WTC11 (cell line): ENCODE measurements at regions not wholly inside any gene's neighbourhood (a gene's known extent, or its start where the extent isn't known, plus 50 kb on each side); places are given as distances from the start of the nearest gene placed in this dataset.

Experiments used
- ATAC-seq: fragments of 200-7000 bp; cut with Tn5 transposase; 2 replicates; pipeline ENCODE4 v1.10.0; 2021; ENCODE audit warnings: mild to moderate bottlenecking, moderate library complexity
- CTCF ChIA-PET: fragments of 300-600 bp; sonication (Branson Sonifier 250); formaldehyde crosslinking; loops from one replicate; lab custom pipeline; 2021; ENCODE audit warnings: antibody characterized with exemption; lab: Charles Lee
- POLR2A ChIA-PET: fragments of 350-600 bp; sonication (Branson Sonifier 250); formaldehyde crosslinking; loops from one replicate; lab custom pipeline; 2021; ENCODE audit warnings: antibody characterized with exemption; lab: Charles Lee
- DNase-seq: peaks from one replicate; pipeline ENCODE4 v3.0.0; 2021; ENCODE audit warnings: low spot score
- H3K27ac Mint-ChIP-seq: 2 replicates; pipeline ENCODE4 v1.8.0; 2021; ENCODE audit warnings: mixed read lengths
- H3K27me3 Mint-ChIP-seq: 2 replicates; pipeline ENCODE4 v1.8.0; 2021; ENCODE audit warnings: low read depth, mild to moderate bottlenecking, moderate library complexity, mixed read lengths
- H3K36me3 Mint-ChIP-seq: 2 replicates; pipeline ENCODE4 v1.8.0; 2021; ENCODE audit warnings: mixed read lengths
- H3K4me1 Mint-ChIP-seq: 2 replicates; pipeline ENCODE4 v1.8.0; 2022; ENCODE audit warnings: mixed read lengths
- H3K4me3 Mint-ChIP-seq: 2 replicates; pipeline ENCODE4 v1.8.0; 2021; ENCODE audit warnings: mild to moderate bottlenecking, moderate library complexity, mixed read lengths
- H3K9me3 Mint-ChIP-seq: 2 replicates; pipeline ENCODE4 v1.8.0; 2021; ENCODE audit warnings: mixed read lengths
- ATF1 ChIP-seq: sonication (generic); formaldehyde crosslinking; IDR thresholded peaks from 2 replicates; pipeline ENCODE4 v1.8.1; 2023; ENCODE audit warnings: mild to moderate bottlenecking, moderate library complexity, missing genetic modification reagents
- ATF2 ChIP-seq: sonication (generic); formaldehyde crosslinking; IDR thresholded peaks from 2 replicates; pipeline ENCODE4 v1.8.1; 2022; ENCODE audit warnings: low read depth, missing genetic modification reagents, borderline replicate concordance
- E2F5 ChIP-seq: sonication (generic); formaldehyde crosslinking; IDR thresholded peaks from 2 replicates; pipeline ENCODE4 v1.8.1; 2022; ENCODE audit warnings: mild to moderate bottlenecking, moderate library complexity, missing genetic modification reagents
- EMX1 ChIP-seq: fragments of 250-450 bp; sonication (Bioruptor Pico); IDR thresholded peaks from 2 replicates; pipeline ENCODE4 v1.8.0; 2021; ENCODE audit warnings: mild to moderate bottlenecking
- ETV6 ChIP-seq: sonication (generic); formaldehyde crosslinking; IDR thresholded peaks from 2 replicates; pipeline ENCODE4 v1.8.1; 2022; ENCODE audit warnings: mild to moderate bottlenecking, missing genetic modification reagents
- FOXJ3 ChIP-seq: sonication (generic); formaldehyde crosslinking; IDR thresholded peaks from 2 replicates; pipeline ENCODE4 v1.9.0; 2021; ENCODE audit warnings: missing genetic modification reagents, mild to moderate bottlenecking, borderline replicate concordance
- FOXK1 ChIP-seq: sonication (generic); formaldehyde crosslinking; IDR thresholded peaks from 2 replicates; pipeline ENCODE4 v1.8.0; 2022; ENCODE audit warnings: mild to moderate bottlenecking, moderate library complexity, missing genetic modification reagents
- GABPB1 ChIP-seq: sonication (generic); formaldehyde crosslinking; IDR thresholded peaks from 2 replicates; pipeline ENCODE4 v1.8.1; 2023; ENCODE audit warnings: mild to moderate bottlenecking, missing genetic modification reagents
- GTF2I ChIP-seq: fragments of 250-450 bp; sonication (Bioruptor Pico); conservative IDR thresholded peaks from 2 replicates; pipeline ENCODE4 v1.4.0; 2021; ENCODE audit warnings: mild to moderate bottlenecking
- HMGA2 ChIP-seq: fragments of 250-450 bp; sonication (Bioruptor Pico); IDR thresholded peaks from 2 replicates; pipeline ENCODE4 v1.4.0; 2021; ENCODE audit warnings: mild to moderate bottlenecking, moderate library complexity
- IRF1 ChIP-seq: sonication (generic); formaldehyde crosslinking; IDR thresholded peaks from 2 replicates; pipeline ENCODE4 v1.8.0; 2023; ENCODE audit warnings: missing genetic modification reagents
- JUN ChIP-seq: sonication (generic); formaldehyde crosslinking; IDR thresholded peaks from 2 replicates; pipeline ENCODE4 v1.8.0; 2023; ENCODE audit warnings: mild to moderate bottlenecking, missing genetic modification reagents
- KAT7 ChIP-seq: sonication (generic); formaldehyde crosslinking; IDR thresholded peaks from 2 replicates; pipeline ENCODE4 v1.8.1; 2023; ENCODE audit warnings: missing genetic modification reagents, mild to moderate bottlenecking, borderline replicate concordance
- MAX ChIP-seq: sonication (generic); formaldehyde crosslinking; IDR thresholded peaks from 2 replicates; pipeline ENCODE4 v1.8.0; 2022; ENCODE audit warnings: mild to moderate bottlenecking, missing genetic modification reagents
- MXD4 ChIP-seq: fragments of 250-450 bp; sonication (Bioruptor Pico); IDR thresholded peaks from 2 replicates; pipeline ENCODE4 v1.8.0; 2021; ENCODE audit warnings: mild to moderate bottlenecking, moderate library complexity, borderline replicate concordance
- NR2C2 ChIP-seq: sonication (generic); formaldehyde crosslinking; IDR thresholded peaks from 2 replicates; pipeline ENCODE4 v1.8.0; 2022; ENCODE audit warnings: mild to moderate bottlenecking, missing genetic modification reagents
- OVOL2 ChIP-seq: fragments of 250-450 bp; sonication (Bioruptor Pico); IDR thresholded peaks from 2 replicates; pipeline ENCODE4 v1.9.0; 2021; ENCODE audit warnings: mild to moderate bottlenecking, borderline replicate concordance
- SMAD4 ChIP-seq: sonication (generic); formaldehyde crosslinking; IDR thresholded peaks from 2 replicates; pipeline ENCODE4 v1.8.0; 2022; ENCODE audit warnings: mild to moderate bottlenecking, missing genetic modification reagents
- TEAD1 ChIP-seq: sonication (generic); formaldehyde crosslinking; IDR thresholded peaks from 2 replicates; pipeline ENCODE4 v1.8.0; 2022; ENCODE audit warnings: mild to moderate bottlenecking, missing genetic modification reagents
- TEAD4 ChIP-seq: sonication (generic); formaldehyde crosslinking; IDR thresholded peaks from 2 replicates; pipeline ENCODE4 v1.8.0; 2022; ENCODE audit warnings: mild to moderate bottlenecking, missing genetic modification reagents
- USF2 ChIP-seq: sonication (generic); formaldehyde crosslinking; IDR thresholded peaks from 2 replicates; pipeline ENCODE4 v1.8.1; 2023; ENCODE audit warnings: mild to moderate bottlenecking, missing genetic modification reagents, moderate library complexity
- ZNF121 ChIP-seq: sonication (generic); formaldehyde crosslinking; IDR thresholded peaks from 2 replicates; pipeline ENCODE4 v1.8.0; 2023; ENCODE audit warnings: missing genetic modification reagents
- ZNF263 ChIP-seq: sonication (generic); formaldehyde crosslinking; IDR thresholded peaks from 2 replicates; pipeline ENCODE4 v1.8.1; 2022; ENCODE audit warnings: low read depth, mild to moderate bottlenecking, moderate library complexity, missing genetic modification reagents
- ZNF317 ChIP-seq: sonication (generic); formaldehyde crosslinking; IDR thresholded peaks from 2 replicates; pipeline ENCODE4 v1.8.1; 2023; ENCODE audit warnings: low read depth, mild to moderate bottlenecking, moderate library complexity, missing genetic modification reagents, borderline replicate concordance
- ZNF671 ChIP-seq: fragments of 250-450 bp; sonication (Bioruptor Pico); IDR thresholded peaks from 2 replicates; pipeline ENCODE4 v1.8.0; 2021; ENCODE audit warnings: mild to moderate bottlenecking

- H3K36me3 Mint-ChIP-seq = no peaks in the 10 kb centered on the region
- no peaks in the 10 kb centered on the region for H3K27me3 Mint-ChIP-seq
- ChIA-PET POLR2A (no interaction called here), CTCF (no interaction called here)
- no peak for TF ChIP-seq NR2C2 (CRISPR knock-in tag)
- no peak for TF ChIP-seq GTF2I (CRISPR knock-in tag)
- TF ChIP-seq ZNF671 (CRISPR knock-in tag) = no peak
- TF ChIP-seq TEAD4 (CRISPR knock-in tag) = no peak
- TF ChIP-seq USF2 (CRISPR knock-in tag) = no peak
- TF ChIP-seq ETV6 (CRISPR knock-in tag) = no peak
- no peak for TF ChIP-seq FOXK1 (CRISPR knock-in tag)
- TF ChIP-seq ZNF121 (CRISPR knock-in tag) = no peak
- DNase-seq = no peak
- peaks cover 35% of the 10 kb centered on the region for H3K4me1 Mint-ChIP-seq
- 0 out of 2 replicates have a peak, but pooled peaks have one; percentile 18 for ATAC-seq
- no peak overlapping the region for H3K4me3 Mint-ChIP-seq
- H3K9me3 Mint-ChIP-seq = no peaks in the 10 kb centered on the region
- H3K27ac Mint-ChIP-seq = no peak overlapping the region
Measured at GRCh38 chr20:17827759-17828559, 128.2 kb downstream of the BANF2 start.

- peaks cover 40% of the 10 kb centered on the region for H3K4me1 Mint-ChIP-seq
- ChIA-PET POLR2A (no interaction called here), CTCF (no interaction called here)
- TF ChIP-seq ATF2 (CRISPR knock-in tag) (no peak), ZNF317 (CRISPR knock-in tag) (no peak), MXD4 (CRISPR knock-in tag) (no peak), HMGA2 (no peak), TEAD1 (no peak), FOXK1 (CRISPR knock-in tag) (no peak), ETV6 (CRISPR knock-in tag) (no peak)
- H3K27me3 Mint-ChIP-seq = no peaks in the 10 kb centered on the region
- H3K9me3 Mint-ChIP-seq = no peaks in the 10 kb centered on the region
- H3K4me3 Mint-ChIP-seq = no peak overlapping the region
- DNase-seq (no peak), ATAC-seq (no peak)
- no peaks in the 10 kb centered on the region for H3K36me3 Mint-ChIP-seq
- H3K27ac Mint-ChIP-seq = no peak overlapping the region
Measured at GRCh38 chr20:17827079-17827478, 127.3 kb downstream of the BANF2 start.

GRCh38 chr20:17825960-17826843, 126.4 kb downstream of the BANF2 start:
- no peaks in the 10 kb centered on the region for H3K36me3 Mint-ChIP-seq
- ATAC-seq = no peak
- no peak for TF ChIP-seq ATF2 (CRISPR knock-in tag)
- TF ChIP-seq KAT7 = no peak
- no peak for TF ChIP-seq GABPB1 (CRISPR knock-in tag)
- no peak for TF ChIP-seq TEAD1
- no peak for TF ChIP-seq JUN (CRISPR knock-in tag)
- no peak for TF ChIP-seq FOXK1 (CRISPR knock-in tag)
- no peak for TF ChIP-seq EMX1 (CRISPR knock-in tag)
- TF ChIP-seq OVOL2 (CRISPR knock-in tag) = no peak
- TF ChIP-seq SMAD4 (CRISPR knock-in tag) = no peak
- TF ChIP-seq MXD4 (CRISPR knock-in tag) = no peak
- no peak for TF ChIP-seq ATF1
- no peak for TF ChIP-seq HMGA2
- TF ChIP-seq IRF1 = no peak
- TF ChIP-seq MAX (CRISPR knock-in tag) = no peak
- TF ChIP-seq ZNF263 (CRISPR knock-in tag) = no peak
- no peak for TF ChIP-seq FOXJ3 (CRISPR knock-in tag)
- no peak for TF ChIP-seq E2F5 (CRISPR knock-in tag)
- TF ChIP-seq, all 79 proteins: peak for 0
- no peaks in the 10 kb centered on the region for H3K9me3 Mint-ChIP-seq
- CTCF ChIA-PET = no interaction called here
- POLR2A ChIA-PET = no interaction called here
- H3K27ac Mint-ChIP-seq = no peak overlapping the region
- no peaks in the 10 kb centered on the region for H3K27me3 Mint-ChIP-seq
- no peak for DNase-seq
- no peak overlapping the region for H3K4me3 Mint-ChIP-seq
- peaks cover 42% of the 10 kb centered on the region for H3K4me1 Mint-ChIP-seq
